ENCODE measurements at regions not wholly inside any gene's neighbourhood (a gene's known extent, or its start where the extent isn't known, plus 50 kb on each side); places are given as distances from the start of the nearest gene placed in this dataset.
"Not testable (repeated sequence)": the region's sequence is repeated elsewhere in the genome, so short reads cannot be mapped to it uniquely, and the experiment has no call there.

GRCh38 chr3:10733297-10733696 lies 82.7 kb upstream of the SLC6A11 start:
- no peaks in the 10 kb centered on the region for H3F3A ChIP-seq (ENCODE audit: insufficient read depth)
- no peaks in the 10 kb centered on the region for H3K79me2 ChIP-seq (ENCODE audit: insufficient read depth, low read length)
- peaks cover 8% of the 10 kb centered on the region; the same call in 1 of the 2 replicates for H3K9me3 ChIP-seq (ENCODE audit: insufficient read depth, low read length)
- H3K4me3 ChIP-seq (ENCODE audit: insufficient read depth, low read length, poor library complexity, severe bottlenecking): no peak overlapping the region
- H2AFZ ChIP-seq (ENCODE audit: low read depth, low read length, severe bottlenecking): no peak overlapping the region
- no peaks in the 10 kb centered on the region for H4K20me1 ChIP-seq (ENCODE audit: low read depth, low read length)
- no peak overlapping the region for H3K4me2 ChIP-seq (ENCODE audit: low read depth, low read length, poor library complexity, severe bottlenecking)
- H3K36me3 ChIP-seq (ENCODE audit: low read length): no peaks in the 10 kb centered on the region
- H3K27ac ChIP-seq (ENCODE audit: low read depth, low read length): no peak overlapping the region
- no peaks in the 10 kb centered on the region for H3K9me2 ChIP-seq (replicated peaks; ENCODE audit: insufficient read depth, low read length)
- no peak for TF ChIP-seq CTCF (IDR thresholded peaks at IDR 0.05; ENCODE audit: insufficient read depth, low read length, poor library complexity, severe bottlenecking)
- TF ChIP-seq EZH2phosphoT487 (conservative IDR thresholded peaks at IDR 0.05; ENCODE audit: low read length): no peak
- H3K27me3 ChIP-seq (ENCODE audit: low read length): no peaks in the 10 kb centered on the region
- H3K9ac ChIP-seq (ENCODE audit: low read length): no peak overlapping the region

DNA sequence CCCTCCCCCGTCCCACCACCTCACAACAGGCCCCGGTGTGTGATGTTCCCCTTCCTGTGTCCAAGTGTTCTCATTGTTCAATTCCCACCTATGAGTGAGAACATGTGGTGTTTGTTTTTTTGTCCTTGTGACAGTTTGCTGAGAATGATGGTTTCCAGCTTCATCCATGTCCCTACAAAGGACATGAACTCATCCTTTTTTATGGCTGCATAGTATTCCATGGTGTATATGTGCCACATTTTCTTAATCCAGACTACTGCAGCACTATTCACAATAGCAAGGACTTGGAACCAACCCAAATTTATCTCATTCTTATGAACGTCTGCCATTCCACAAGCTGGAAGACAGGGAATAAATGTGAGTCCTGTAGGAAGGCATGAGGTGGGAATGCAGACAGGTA lies 79.6 kb upstream of the SLC6A11 start:
- H4K20me1 ChIP-seq (ENCODE audit: low read depth, low read length); H3K27ac ChIP-seq (ENCODE audit: low read depth, low read length); H3K9me2 ChIP-seq (replicated peaks; ENCODE audit: insufficient read depth, low read length); H3K4me3 ChIP-seq (ENCODE audit: insufficient read depth, low read length, poor library complexity, severe bottlenecking); H3F3A ChIP-seq (ENCODE audit: insufficient read depth); H3K4me2 ChIP-seq (ENCODE audit: low read depth, low read length, poor library complexity, severe bottlenecking); H3K9ac ChIP-seq (ENCODE audit: low read length); H3K79me2 ChIP-seq (ENCODE audit: insufficient read depth, low read length); H3K27me3 ChIP-seq (ENCODE audit: low read length); H3K36me3 ChIP-seq (ENCODE audit: low read length); H2AFZ ChIP-seq (ENCODE audit: low read depth, low read length, severe bottlenecking); H3K9me3 ChIP-seq (ENCODE audit: insufficient read depth, low read length): not testable (repeated sequence)

- Histone ChIP-seq H3F3A (ENCODE audit: insufficient read depth) (no peaks in the 10 kb centered on the region), H4K20me1 (ENCODE audit: low read depth, low read length) (no peaks in the 10 kb centered on the region), H3K27me3 (ENCODE audit: low read length) (no peaks in the 10 kb centered on the region), H3K27ac (ENCODE audit: low read depth, low read length) (no peak overlapping the region), H3K4me2 (ENCODE audit: low read depth, low read length, poor library complexity, severe bottlenecking) (no peak overlapping the region), H3K79me2 (ENCODE audit: insufficient read depth, low read length) (no peaks in the 10 kb centered on the region), H3K9me3 (ENCODE audit: insufficient read depth, low read length) (peaks cover 8% of the 10 kb centered on the region; the same call in 1 of the 2 replicates), H3K4me3 (ENCODE audit: insufficient read depth, low read length, poor library complexity, severe bottlenecking) (no peak overlapping the region), H3K36me3 (ENCODE audit: low read length) (no peaks in the 10 kb centered on the region), H3K9me2 (replicated peaks; ENCODE audit: insufficient read depth, low read length) (no peaks in the 10 kb centered on the region), H3K9ac (ENCODE audit: low read length) (no peak overlapping the region), H2AFZ (ENCODE audit: low read depth, low read length, severe bottlenecking) (no peak overlapping the region)
- TF ChIP-seq CTCF (IDR thresholded peaks at IDR 0.05; ENCODE audit: insufficient read depth, low read length, poor library complexity, severe bottlenecking) (no peak), EZH2phosphoT487 (conservative IDR thresholded peaks at IDR 0.05; ENCODE audit: low read length) (no peak)
These were observed 78.2 kb upstream of the SLC6A11 start for GRCh38 chr3:10737785-10738184.

- H2AFZ ChIP-seq (ENCODE audit: low read depth, low read length, severe bottlenecking): no peak overlapping the region
- H3K9ac ChIP-seq (ENCODE audit: low read length): no peak overlapping the region
- no peaks in the 10 kb centered on the region for H3K36me3 ChIP-seq (ENCODE audit: low read length)
- H4K20me1 ChIP-seq (ENCODE audit: low read depth, low read length): no peaks in the 10 kb centered on the region
- H3K4me3 ChIP-seq (ENCODE audit: insufficient read depth, low read length, poor library complexity, severe bottlenecking): no peak overlapping the region
- H3K4me2 ChIP-seq (ENCODE audit: low read depth, low read length, poor library complexity, severe bottlenecking): no peak overlapping the region
- no peaks in the 10 kb centered on the region for H3K27me3 ChIP-seq (ENCODE audit: low read length)
- H3K9me2 ChIP-seq (replicated peaks; ENCODE audit: insufficient read depth, low read length): no peaks in the 10 kb centered on the region
- H3K79me2 ChIP-seq (ENCODE audit: insufficient read depth, low read length): no peaks in the 10 kb centered on the region
- H3K27ac ChIP-seq (ENCODE audit: low read depth, low read length): no peak overlapping the region
- H3F3A ChIP-seq (ENCODE audit: insufficient read depth): no peaks in the 10 kb centered on the region
- no peak for TF ChIP-seq EZH2phosphoT487 (conservative IDR thresholded peaks at IDR 0.05; ENCODE audit: low read length)
- peak; percentile 81 for TF ChIP-seq CTCF (IDR thresholded peaks at IDR 0.05; ENCODE audit: insufficient read depth, low read length, poor library complexity, severe bottlenecking)
- H3K9me3 ChIP-seq (ENCODE audit: insufficient read depth, low read length): peaks cover 3% of the 10 kb centered on the region; the same call in 1 of the 2 replicates
These were observed 77.2 kb upstream of the SLC6A11 start for GRCh38 chr3:10738688-10739372.

Data from SU-DHL-6 (cell line).